ENCODE measurements at regions not wholly inside any gene's neighbourhood (a gene's known extent, or its start where the extent isn't known, plus 50 kb on each side); places are given as distances from the start of the nearest gene placed in this dataset.

- no peak for DNase-seq
Observed at GRCh38 chr6:130558131-130558530, 192.3 kb downstream of the TMEM200A start.

GRCh38 chr6:130559166-130559565 lies 193.3 kb downstream of the TMEM200A start:
- no peak for DNase-seq

DNA sequence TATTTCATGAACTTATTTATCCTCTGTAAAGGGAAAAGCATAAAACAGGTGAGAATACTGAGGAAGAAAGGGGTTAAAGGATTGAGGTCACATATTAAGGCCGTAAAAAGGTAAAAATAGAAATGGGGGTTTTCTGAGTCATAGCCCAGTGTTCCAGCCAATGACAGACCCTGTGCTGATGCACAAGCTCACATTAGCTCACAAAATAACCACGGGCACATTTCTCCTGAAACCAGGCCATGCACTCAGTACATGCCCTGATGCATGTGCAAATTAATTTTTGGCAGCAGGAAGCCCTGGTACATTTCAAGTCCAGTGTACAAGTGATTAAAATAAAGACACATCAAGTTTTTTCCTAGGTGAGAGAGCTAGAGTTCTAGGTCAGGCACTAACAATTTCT lies 194.4 kb downstream of the TMEM200A start:
- DNase-seq = no peak

DNA sequence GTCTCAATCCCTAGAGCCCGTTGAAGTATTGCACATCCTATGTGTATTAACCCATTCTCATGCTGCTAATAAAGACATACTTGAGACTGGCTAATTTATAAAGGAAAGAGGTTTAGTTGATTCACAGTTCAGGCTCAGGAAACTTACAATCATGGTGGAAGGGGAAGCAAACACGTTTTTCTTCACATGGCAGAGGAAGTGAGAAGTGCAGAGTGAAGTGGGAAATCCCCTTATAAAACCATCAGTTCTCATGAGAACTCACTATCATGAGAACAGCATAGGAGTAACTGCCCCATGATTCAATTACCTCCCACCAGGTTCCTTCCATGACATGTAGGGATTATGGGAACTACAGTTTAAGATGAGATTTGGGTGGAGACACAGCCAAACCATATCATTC lies 195.3 kb downstream of the TMEM200A start:
- peak; percentile 4 for DNase-seq

DNA sequence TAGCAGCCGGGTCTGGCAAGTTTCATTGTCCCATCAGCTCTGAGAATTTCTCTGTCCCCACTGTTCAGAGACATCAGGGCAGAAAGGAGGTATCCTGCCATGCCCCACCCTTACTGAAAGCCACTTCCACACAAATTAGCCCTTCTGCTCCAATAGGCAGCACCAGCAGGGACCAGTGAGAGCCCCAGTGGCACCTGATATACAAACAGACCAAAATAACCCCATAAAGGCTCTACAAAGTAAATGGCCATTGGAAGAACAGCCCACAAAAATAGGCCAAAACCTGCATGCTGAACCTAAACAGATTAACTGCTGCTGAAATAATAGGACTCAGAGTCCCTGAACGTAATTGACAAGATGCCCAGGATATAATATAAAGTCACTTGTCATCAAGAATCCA lies 199.9 kb downstream of the TMEM200A start:
- DNase-seq = no peak

GRCh38 chr6:130574146-130574545 lies 208.3 kb downstream of the TMEM200A start:
- DNase-seq = no peak

DNA sequence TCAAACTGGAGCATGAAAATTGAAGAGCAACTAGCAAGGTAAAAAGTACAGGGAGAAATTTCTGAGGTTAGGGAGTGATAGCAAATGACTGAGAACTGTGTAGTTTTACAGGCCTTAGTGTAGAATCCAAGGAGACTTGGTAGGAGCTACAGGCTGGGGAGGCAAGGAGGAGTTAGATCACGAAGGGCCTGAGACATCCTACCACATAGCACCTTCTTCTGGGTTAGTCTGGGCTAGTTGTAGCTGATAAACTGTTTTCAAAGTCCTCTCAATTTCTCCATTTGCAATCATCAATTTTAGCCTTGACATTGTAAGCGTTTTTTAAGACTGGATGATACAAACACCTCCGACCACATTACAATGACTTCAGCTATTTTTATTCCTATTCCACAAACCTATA lies 209.7 kb downstream of the TMEM200A start:
- no peak for DNase-seq

GRCh38 chr6:130575971-130576370 lies 210.2 kb downstream of the TMEM200A start:
- peak; percentile 71 for DNase-seq

- DNase-seq = peak; percentile 40
Observed at GRCh38 chr6:130577178-130577919, 211.5 kb downstream of the TMEM200A start.

- DNase-seq = no peak
Observed at GRCh38 chr6:130578713-130579112, 212.9 kb downstream of the TMEM200A start.

DNA sequence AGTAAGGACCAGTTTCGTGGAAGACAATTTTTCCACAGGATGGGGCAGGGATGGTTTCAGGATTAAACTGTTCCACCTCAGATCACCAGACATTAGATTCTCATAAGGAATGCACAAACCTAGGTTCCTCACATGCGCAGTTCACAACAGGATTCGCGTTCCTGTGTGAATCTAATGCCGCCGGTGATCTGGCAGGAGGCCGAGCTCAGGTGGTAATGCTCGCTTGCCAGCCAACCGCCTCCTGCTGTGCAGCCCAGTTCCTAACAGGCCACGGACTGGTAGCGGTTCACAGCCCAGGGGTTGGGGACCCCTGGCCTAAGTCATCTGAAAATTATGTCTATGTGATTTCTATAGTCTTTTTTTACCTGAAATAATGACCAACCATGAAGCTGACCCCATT lies 217.5 kb downstream of the TMEM200A start:
- no peak for DNase-seq

- DNase-seq = no peak
Observed at GRCh38 chr6:130585587-130585986, 219.8 kb downstream of the TMEM200A start.

- DNase-seq = no peak
Observed at GRCh38 chr6:130587778-130588520, 222.1 kb downstream of the TMEM200A start.

DNA sequence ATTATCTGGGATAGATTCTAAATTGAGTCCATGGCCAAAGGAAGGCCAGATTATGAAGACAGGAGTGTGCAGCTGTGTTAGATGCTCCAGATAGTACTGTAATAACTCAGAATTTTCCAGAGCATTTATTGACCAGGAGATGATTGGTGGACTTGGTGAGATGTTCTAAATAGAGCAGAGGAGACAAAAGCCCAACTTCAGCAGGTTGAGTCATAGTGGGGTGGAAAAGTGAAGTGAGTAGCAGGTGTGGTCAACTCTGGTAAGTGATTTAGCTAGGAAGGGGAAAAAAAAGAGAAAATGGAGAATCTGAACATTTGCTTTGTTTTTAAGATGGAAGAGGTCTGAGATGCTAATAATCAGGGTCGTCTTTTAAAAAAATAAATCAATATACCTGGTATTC lies 227.4 kb downstream of the TMEM200A start:
- DNase-seq = no peak

- DNase-seq = no peak
Observed at GRCh38 chr6:130593948-130594347, 228.1 kb downstream of the TMEM200A start.

GRCh38 chr6:130598021-130598989 lies 228.9 kb upstream of the SMLR1 start:
- DNase-seq = no peak

DNA sequence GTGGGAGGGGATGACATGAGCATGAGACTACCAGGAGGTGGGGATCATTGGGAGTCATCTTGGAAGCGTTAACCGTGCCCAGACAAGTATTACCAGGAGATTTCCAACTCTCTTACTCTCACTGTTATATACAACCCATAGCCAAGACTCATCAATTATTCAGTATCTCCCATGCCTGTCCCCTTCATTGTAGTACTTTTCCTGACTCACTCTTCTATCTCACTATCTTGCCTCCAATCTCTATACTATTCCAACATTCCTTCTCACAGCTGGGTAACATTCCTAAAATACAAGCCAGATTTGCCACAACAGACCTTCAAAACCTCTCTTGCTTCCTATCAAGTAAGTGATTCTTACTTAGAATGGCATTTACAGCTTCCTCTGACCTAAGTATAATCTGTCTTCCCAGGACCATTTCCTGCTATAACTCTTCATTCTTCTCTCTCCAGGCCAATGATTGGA lies 226.3 kb upstream of the SMLR1 start:
- no peak for DNase-seq

GRCh38 chr6:130602151-130602770 lies 224.9 kb upstream of the SMLR1 start:
- DNase-seq = peak; percentile 10

DNA sequence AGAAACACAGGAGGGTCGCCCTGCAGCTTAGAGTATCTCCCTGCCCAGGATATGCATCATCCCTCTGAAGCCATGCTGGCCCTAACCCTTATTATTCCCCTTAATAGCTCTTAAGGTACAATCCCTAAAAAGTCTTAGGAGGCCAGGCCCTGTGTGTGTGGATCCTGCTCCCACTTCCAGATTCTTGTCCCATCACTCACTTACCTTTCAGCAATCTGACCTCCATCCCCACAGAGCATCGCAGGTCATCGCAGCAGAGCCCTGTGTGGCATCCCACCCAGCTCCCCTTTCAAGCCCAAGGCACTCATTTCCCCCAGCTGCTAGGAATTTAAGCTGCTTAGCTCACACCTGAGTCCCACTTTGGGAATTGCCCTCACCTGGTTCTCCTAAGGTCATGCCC lies 223.8 kb upstream of the SMLR1 start:
- no peak for DNase-seq

- DNase-seq = no peak
Observed at GRCh38 chr6:130604841-130605399, 222.3 kb upstream of the SMLR1 start.

- no peak for DNase-seq
Observed at GRCh38 chr6:130610303-130610702, 216.9 kb upstream of the SMLR1 start.

DNA sequence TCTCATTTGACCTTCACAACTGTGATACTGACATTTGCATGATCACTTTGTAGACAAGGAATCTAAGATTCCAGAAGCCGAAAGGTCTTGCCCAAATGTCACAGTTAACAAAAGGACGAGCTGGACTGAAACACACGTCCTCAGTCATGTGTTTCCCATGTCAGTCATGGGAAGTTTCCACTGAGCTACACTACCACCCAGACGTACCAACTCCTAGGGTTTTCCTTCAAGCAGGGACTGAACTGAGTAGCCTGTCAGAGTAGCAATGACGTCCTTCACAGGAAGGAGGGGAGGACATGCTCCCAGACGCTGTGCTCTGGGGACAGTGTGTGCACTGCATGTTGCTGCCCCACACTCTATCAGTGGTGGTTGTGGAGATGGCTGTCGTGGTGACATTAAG lies 215.8 kb upstream of the SMLR1 start:
- DNase-seq = no peak
